ENCODE measurements at regions not wholly inside any gene's neighbourhood (a gene's known extent, or its start where the extent isn't known, plus 50 kb on each side); places are given as distances from the start of the nearest gene placed in this dataset.

DNA sequence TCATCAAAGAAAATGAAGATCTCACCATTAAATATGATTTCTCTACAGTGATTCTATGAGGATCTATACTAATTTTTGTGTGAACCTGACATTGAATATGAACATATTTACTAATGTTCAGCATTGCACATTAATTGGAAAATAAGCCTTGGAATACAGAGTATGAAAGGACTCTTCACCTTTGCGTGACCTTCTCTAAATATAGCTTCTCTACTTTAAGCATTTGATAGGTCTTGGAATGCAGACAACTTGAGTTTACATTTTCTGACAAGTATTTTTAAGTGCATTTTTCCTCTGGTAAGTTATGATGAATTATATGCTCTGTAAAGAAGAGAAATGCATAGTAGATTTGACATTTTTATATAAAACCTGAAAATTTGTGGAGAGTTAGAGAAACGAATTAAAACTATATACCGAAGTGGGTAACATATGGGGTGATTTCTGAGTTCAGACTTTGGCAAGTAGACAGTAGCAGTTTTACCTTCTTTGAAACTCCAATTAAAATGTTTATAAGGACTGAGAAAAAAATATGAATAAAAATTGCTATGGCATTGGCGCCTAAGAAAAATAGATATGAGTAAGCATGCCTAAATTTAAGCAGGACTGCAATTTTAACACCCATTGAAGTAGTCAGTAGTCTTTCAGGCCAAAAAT lies 371.9 kb downstream of the GABRG1 start (continued):
- TF ChIP-seq, protein P1, sequence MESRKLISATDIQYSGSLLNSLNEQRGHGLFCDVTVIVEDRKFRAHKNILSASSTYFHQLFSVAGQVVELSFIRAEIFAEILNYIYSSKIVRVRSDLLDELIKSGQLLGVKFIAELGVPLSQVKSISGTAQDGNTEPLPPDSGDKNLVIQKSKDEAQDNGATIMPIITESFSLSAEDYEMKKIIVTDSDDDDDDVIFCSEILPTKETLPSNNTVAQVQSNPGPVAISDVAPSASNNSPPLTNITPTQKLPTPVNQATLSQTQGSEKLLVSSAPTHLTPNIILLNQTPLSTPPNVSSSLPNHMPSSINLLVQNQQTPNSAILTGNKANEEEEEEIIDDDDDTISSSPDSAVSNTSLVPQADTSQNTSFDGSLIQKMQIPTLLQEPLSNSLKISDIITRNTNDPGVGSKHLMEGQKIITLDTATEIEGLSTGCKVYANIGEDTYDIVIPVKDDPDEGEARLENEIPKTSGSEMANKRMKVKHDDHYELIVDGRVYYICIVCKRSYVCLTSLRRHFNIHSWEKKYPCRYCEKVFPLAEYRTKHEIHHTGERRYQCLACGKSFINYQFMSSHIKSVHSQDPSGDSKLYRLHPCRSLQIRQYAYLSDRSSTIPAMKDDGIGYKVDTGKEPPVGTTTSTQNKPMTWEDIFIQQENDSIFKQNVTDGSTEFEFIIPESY (IDR thresholded peaks at IDR 0.05) = no peak
- TF ChIP-seq SMARCA5 (IDR thresholded peaks at IDR 0.05) (no peak), ASH2L (IDR thresholded peaks at IDR 0.05; ENCODE audit: borderline replicate concordance, low read depth) (no peak), SUZ12 (IDR thresholded peaks at IDR 0.05; ENCODE audit: unreplicated experiment) (no peak), LARP7 (IDR thresholded peaks at IDR 0.05) (no peak), CHD2 (IDR thresholded peaks at IDR 0.05; ENCODE audit: borderline replicate concordance, low read depth, low read length) (no peak)

DNA sequence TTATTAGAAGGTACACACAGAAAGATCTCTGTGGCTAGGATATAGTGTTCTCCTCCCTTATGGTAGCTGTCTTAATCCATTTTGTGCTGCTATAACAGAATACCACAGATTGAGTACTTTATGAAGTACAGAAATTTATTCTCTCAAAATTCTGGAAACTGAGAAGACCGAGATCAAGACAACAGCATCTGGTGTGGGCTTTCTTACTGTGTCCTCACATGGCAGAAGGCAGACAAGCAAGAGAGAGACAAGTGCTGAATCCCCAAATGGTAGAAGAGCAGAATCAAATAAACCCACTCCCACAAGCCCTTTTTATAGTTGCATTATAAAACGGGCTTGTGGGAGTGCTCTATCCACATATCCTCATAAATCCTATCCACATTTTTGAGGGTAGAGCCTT lies 373.1 kb downstream of the GABRG1 start:
- in situ Hi-C loops (cut with MboI) = no loop called here
- no peak for FAIRE-seq

More for the DNA sequence above, 373.1 kb downstream of the GABRG1 start:
- ChIA-PET POLR2A (no interaction called here), RAD21 (ENCODE audit: unreplicated experiment) (no interaction called here), CTCF (interaction anchor here (1.5 kb wide), 1 partner anchor 14 kb away, joined by 5 read pairs; no protein-coding TSS in a partner anchor), SMC1A (ENCODE audit: uncharacterized antibody, unreplicated experiment) (no interaction called here)
- H2AFZ ChIP-seq (ENCODE audit: control insufficient read depth, low read depth, low read length) = no peak overlapping the region
- H3K4me2 ChIP-seq (ENCODE audit: control insufficient read depth, insufficient read depth) = no peak overlapping the region
- intact Hi-C loops (cut with micrococcal nuclease; ENCODE audit: unreplicated experiment) = no loop called here
- no peak overlapping the region for H3K9ac ChIP-seq (ENCODE audit: control insufficient read depth, insufficient read depth, low read length)
- H3K4me1 ChIP-seq (ENCODE audit: control insufficient read depth, insufficient read depth, low read length) = no peaks in the 10 kb centered on the region
- WGBS (ENCODE audit: insufficient coverage, insufficient replicate concordance, low lambda C conversion rate, missing lambda C conversion rate) = 0% methylated on average over 2 of the region's 2 CpGs
- no TSS peak for BruUV-seq (replicated peaks)
- H3K4me3 ChIP-seq = no peak overlapping the region
- H3K27me3 ChIP-seq (replicated peaks in 1 of 2; ENCODE audit: control insufficient read depth in 2 of 2, insufficient read depth in 2 of 2, low read length in 1 of 2) = no peaks in the 10 kb centered on the region
- no peak overlapping the region for H3K27ac ChIP-seq (ENCODE audit: control insufficient read depth, insufficient read depth)
- H4K20me1 ChIP-seq (ENCODE audit: control insufficient read depth, insufficient read depth) = no peaks in the 10 kb centered on the region
- H3K79me2 ChIP-seq (ENCODE audit: control insufficient read depth, insufficient read depth, low read length) = no peaks in the 10 kb centered on the region
- no peak for DNase-seq (ENCODE audit: low read depth, low spot score)
- H3K36me3 ChIP-seq (ENCODE audit: control insufficient read depth in 2 of 2, insufficient read depth in 2 of 2, low read length in 1 of 2) = no peaks in the 10 kb centered on the region
- H3K9me3 ChIP-seq (replicated peaks; ENCODE audit: control insufficient read depth, insufficient read depth, low read length) = no peaks in the 10 kb centered on the region
- TF ChIP-seq LARP7 (IDR thresholded peaks at IDR 0.05) (no peak), RBBP5 (conservative IDR thresholded peaks at IDR 0.05) (no peak), NR2C2 (IDR thresholded peaks at IDR 0.05; ENCODE audit: borderline replicate concordance, control insufficient read depth, insufficient read length, low read depth) (no peak), YY1 (IDR thresholded peaks at IDR 0.05; ENCODE audit: low read depth, low read length) (no peak), SMC3 (IDR thresholded peaks at IDR 0.05; ENCODE audit: borderline replicate concordance, low read length) (no peak), NR2C1 (IDR thresholded peaks at IDR 0.05) (no peak), SIN3A (IDR thresholded peaks at IDR 0.05; ENCODE audit: low read depth, low read length) (no peak), MEF2A (IDR thresholded peaks at IDR 0.05; ENCODE audit: insufficient read depth, low read depth, low read length) (no peak), SUZ12 (IDR thresholded peaks at IDR 0.05; ENCODE audit: unreplicated experiment) (no peak), IKZF1 (conservative IDR thresholded peaks at IDR 0.05) (no peak), ZNF217 (IDR thresholded peaks at IDR 0.05) (no peak), TARDBP (IDR thresholded peaks at IDR 0.05; ENCODE audit: borderline replicate concordance) (no peak)
- TF ChIP-seq, protein P2, sequence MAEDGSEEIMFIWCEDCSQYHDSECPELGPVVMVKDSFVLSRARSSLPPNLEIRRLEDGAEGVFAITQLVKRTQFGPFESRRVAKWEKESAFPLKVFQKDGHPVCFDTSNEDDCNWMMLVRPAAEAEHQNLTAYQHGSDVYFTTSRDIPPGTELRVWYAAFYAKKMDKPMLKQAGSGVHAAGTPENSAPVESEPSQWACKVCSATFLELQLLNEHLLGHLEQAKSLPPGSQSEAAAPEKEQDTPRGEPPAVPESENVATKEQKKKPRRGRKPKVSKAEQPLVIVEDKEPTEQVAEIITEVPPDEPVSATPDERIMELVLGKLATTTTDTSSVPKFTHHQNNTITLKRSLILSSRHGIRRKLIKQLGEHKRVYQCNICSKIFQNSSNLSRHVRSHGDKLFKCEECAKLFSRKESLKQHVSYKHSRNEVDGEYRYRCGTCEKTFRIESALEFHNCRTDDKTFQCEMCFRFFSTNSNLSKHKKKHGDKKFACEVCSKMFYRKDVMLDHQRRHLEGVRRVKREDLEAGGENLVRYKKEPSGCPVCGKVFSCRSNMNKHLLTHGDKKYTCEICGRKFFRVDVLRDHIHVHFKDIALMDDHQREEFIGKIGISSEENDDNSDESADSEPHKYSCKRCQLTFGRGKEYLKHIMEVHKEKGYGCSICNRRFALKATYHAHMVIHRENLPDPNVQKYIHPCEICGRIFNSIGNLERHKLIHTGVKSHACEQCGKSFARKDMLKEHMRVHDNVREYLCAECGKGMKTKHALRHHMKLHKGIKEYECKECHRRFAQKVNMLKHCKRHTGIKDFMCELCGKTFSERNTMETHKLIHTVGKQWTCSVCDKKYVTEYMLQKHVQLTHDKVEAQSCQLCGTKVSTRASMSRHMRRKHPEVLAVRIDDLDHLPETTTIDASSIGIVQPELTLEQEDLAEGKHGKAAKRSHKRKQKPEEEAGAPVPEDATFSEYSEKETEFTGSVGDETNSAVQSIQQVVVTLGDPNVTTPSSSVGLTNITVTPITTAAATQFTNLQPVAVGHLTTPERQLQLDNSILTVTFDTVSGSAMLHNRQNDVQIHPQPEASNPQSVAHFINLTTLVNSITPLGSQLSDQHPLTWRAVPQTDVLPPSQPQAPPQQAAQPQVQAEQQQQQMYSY (CRISPR knock-in tag; IDR thresholded peaks at IDR 0.05) = no peak
- no peak for ATAC-seq

Measured in GM12878 (cell line).